ENCODE measurements at regions not wholly inside any gene's neighbourhood (a gene's known extent, or its start where the extent isn't known, plus 50 kb on each side); places are given as distances from the start of the nearest gene placed in this dataset.

DNA sequence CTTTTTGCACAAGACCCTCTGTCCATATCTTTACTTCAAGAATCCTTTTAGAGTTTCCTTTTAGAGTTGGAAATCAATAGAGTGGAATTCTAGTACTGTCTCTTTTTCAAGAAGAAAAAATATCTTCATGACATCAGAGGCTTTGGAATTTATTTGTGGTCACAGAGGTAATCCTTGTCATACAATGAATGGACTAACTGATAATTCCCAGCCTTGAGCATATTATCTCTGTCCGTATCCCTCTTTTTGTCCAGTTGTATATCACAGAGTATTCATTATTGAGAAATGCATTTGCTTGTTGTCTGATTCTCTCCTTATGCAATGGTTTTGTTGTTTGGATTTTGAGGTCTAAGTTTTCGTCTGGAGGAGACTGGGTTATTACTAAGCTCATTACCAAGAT lies 82.0 kb upstream of the HAPLN1 start:
- TF ChIP-seq ZNF302 (tag by site-specific recombination; IDR thresholded peaks at IDR 0.05; ENCODE audit: low read depth) (no peak), ZNF560 (tag by site-specific recombination; IDR thresholded peaks at IDR 0.05; ENCODE audit: borderline replicate concordance) (no peak), ZNF558 (tag by site-specific recombination; IDR thresholded peaks at IDR 0.05) (no peak), ZNF16 (tag by site-specific recombination; IDR thresholded peaks at IDR 0.05; ENCODE audit: low read depth) (no peak), SALL2 (tag by site-specific recombination; IDR thresholded peaks at IDR 0.05; ENCODE audit: borderline replicate concordance) (no peak)
- TF ChIP-seq, protein P1, sequence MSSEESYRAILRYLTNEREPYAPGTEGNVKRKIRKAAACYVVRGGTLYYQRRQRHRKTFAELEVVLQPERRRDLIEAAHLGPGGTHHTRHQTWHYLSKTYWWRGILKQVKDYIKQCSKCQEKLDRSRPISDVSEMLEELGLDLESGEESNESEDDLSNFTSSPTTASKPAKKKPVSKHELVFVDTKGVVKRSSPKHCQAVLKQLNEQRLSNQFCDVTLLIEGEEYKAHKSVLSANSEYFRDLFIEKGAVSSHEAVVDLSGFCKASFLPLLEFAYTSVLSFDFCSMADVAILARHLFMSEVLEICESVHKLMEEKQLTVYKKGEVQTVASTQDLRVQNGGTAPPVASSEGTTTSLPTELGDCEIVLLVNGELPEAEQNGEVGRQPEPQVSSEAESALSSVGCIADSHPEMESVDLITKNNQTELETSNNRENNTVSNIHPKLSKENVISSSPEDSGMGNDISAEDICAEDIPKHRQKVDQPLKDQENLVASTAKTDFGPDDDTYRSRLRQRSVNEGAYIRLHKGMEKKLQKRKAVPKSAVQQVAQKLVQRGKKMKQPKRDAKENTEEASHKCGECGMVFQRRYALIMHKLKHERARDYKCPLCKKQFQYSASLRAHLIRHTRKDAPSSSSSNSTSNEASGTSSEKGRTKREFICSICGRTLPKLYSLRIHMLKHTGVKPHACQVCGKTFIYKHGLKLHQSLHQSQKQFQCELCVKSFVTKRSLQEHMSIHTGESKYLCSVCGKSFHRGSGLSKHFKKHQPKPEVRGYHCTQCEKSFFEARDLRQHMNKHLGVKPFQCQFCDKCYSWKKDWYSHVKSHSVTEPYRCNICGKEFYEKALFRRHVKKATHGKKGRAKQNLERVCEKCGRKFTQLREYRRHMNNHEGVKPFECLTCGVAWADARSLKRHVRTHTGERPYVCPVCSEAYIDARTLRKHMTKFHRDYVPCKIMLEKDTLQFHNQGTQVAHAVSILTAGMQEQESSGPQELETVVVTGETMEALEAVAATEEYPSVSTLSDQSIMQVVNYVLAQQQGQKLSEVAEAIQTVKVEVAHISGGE (tag by site-specific recombination; conservative IDR thresholded peaks at IDR 0.05; ENCODE audit: low read depth) = no peak
- TF ChIP-seq, protein P2, sequence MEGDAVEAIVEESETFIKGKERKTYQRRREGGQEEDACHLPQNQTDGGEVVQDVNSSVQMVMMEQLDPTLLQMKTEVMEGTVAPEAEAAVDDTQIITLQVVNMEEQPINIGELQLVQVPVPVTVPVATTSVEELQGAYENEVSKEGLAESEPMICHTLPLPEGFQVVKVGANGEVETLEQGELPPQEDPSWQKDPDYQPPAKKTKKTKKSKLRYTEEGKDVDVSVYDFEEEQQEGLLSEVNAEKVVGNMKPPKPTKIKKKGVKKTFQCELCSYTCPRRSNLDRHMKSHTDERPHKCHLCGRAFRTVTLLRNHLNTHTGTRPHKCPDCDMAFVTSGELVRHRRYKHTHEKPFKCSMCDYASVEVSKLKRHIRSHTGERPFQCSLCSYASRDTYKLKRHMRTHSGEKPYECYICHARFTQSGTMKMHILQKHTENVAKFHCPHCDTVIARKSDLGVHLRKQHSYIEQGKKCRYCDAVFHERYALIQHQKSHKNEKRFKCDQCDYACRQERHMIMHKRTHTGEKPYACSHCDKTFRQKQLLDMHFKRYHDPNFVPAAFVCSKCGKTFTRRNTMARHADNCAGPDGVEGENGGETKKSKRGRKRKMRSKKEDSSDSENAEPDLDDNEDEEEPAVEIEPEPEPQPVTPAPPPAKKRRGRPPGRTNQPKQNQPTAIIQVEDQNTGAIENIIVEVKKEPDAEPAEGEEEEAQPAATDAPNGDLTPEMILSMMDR (tag by site-specific recombination; IDR thresholded peaks at IDR 0.05) = no peak
- TF ChIP-seq, protein P3, sequence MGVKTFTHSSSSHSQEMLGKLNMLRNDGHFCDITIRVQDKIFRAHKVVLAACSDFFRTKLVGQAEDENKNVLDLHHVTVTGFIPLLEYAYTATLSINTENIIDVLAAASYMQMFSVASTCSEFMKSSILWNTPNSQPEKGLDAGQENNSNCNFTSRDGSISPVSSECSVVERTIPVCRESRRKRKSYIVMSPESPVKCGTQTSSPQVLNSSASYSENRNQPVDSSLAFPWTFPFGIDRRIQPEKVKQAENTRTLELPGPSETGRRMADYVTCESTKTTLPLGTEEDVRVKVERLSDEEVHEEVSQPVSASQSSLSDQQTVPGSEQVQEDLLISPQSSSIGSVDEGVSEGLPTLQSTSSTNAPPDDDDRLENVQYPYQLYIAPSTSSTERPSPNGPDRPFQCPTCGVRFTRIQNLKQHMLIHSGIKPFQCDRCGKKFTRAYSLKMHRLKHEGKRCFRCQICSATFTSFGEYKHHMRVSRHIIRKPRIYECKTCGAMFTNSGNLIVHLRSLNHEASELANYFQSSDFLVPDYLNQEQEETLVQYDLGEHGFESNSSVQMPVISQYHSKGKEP (tag by site-specific recombination; IDR thresholded peaks at IDR 0.05) = no peak
- TF ChIP-seq, protein P4, sequence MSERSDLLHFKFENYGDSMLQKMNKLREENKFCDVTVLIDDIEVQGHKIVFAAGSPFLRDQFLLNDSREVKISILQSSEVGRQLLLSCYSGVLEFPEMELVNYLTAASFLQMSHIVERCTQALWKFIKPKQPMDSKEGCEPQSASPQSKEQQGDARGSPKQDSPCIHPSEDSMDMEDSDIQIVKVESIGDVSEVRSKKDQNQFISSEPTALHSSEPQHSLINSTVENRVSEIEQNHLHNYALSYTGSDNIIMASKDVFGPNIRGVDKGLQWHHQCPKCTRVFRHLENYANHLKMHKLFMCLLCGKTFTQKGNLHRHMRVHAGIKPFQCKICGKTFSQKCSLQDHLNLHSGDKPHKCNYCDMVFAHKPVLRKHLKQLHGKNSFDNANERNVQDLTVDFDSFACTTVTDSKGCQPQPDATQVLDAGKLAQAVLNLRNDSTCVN (tag by site-specific recombination; optimal IDR thresholded peaks at IDR 0.05) = no peak
